Activated CD8-positive, alpha-beta memory T cell treated with anti-CD3 and anti-CD28 coated beads for 24 hours (primary cell): ENCODE measurements at regions not wholly inside any gene's neighbourhood (a gene's known extent, or its start where the extent isn't known, plus 50 kb on each side); places are given as distances from the start of the nearest gene placed in this dataset.

ENCODE experiments used
- DNase-seq: peaks from one replicate; pipeline ENCODE4 v3.0.0-alpha.2; 2020

GRCh38 chrX:38890326-38890725 lies 89.1 kb downstream of the MID1IP1 start:
- DNase-seq = no peak

- DNase-seq = no peak
These were observed 89.7 kb downstream of the MID1IP1 start for GRCh38 chrX:38890963-38891362.

GRCh38 chrX:38891641-38892413 lies 90.6 kb downstream of the MID1IP1 start:
- DNase-seq = no peak

- DNase-seq = no peak
These were observed 92.2 kb downstream of the MID1IP1 start for GRCh38 chrX:38893441-38893840.

- DNase-seq = no peak
These were observed 94.5 kb downstream of the MID1IP1 start for GRCh38 chrX:38895775-38896174.

DNA sequence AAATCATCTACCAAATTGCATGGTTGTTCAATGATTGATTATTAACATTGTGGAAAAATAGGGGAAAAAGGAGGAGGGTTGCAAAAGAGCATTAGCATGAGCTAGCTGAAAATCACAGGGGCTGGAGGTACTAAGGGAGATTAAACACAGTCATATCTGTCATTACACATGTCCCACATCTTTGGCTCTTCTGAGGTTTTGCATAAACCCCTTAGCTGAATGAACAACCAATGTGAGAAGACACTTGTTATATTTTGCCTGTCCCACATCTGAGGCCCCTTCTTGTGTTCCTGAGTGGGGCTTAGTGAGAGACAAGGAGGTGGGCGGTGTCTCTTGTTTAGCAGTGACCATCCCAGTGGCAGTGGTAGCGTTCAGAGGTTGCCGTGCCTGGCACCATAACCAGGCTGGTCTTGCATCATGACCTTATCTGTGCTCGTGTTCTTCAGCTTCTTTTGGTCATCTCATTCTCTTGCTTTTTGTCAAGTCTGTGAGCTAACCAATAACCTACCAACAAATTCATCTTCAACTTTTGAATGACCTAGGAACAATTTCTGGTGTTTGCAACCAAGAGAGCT lies 95.6 kb downstream of the MID1IP1 start:
- no peak for DNase-seq

GRCh38 chrX:38898261-38898660 lies 97.0 kb downstream of the MID1IP1 start:
- DNase-seq = no peak

- DNase-seq = no peak
These were observed 98.4 kb downstream of the MID1IP1 start for GRCh38 chrX:38899650-38900049.

DNA sequence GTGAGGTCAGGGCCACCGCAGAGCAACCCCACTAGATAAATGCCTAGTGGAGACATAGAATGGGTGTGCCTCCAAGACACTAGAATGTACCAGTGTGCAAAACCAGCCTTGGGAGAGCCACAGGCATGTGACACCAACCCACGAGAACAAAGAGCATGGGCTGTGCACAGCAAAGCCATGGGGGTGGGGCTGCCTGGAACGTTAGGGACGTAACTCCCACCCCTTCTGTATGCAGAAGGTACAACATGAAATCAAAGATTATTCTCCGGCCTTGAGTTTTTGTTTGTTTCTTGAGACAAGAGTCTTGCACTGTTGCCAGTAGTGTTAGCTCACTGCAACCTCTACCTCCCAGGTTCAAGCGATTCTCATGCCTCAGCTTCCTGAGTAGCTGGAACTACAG lies 99.5 kb downstream of the MID1IP1 start:
- DNase-seq = no peak

DNA sequence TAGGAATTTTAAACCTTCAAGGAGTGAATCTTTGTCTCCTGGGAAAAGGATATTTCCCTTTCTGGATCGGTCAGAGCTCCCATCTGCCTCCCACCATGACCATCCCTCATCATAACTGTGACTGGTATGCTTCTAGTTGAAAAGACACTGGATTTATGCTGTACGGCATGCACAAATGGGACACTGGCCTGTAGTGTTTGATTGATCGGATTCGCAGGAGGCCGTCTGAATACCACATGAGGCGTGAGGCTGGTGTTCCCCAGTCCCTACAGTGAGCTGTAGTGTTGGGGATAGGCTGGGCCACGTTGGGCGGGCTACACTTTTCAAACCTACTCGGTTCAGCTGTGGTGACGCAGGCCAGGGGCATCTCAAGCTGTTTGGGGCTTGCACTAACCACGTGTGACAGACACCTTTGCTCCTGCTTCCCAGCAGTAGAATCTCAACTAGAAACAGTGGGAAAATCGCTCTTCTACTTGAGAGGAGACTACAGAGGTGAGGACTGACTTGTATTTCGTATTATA lies 101.8 kb downstream of the MID1IP1 start:
- no peak for DNase-seq

GRCh38 chrX:38916801-38917200 lies 115.5 kb downstream of the MID1IP1 start:
- no peak for DNase-seq

- no peak for DNase-seq
These were observed 116.7 kb downstream of the MID1IP1 start for GRCh38 chrX:38917954-38918353.

DNA sequence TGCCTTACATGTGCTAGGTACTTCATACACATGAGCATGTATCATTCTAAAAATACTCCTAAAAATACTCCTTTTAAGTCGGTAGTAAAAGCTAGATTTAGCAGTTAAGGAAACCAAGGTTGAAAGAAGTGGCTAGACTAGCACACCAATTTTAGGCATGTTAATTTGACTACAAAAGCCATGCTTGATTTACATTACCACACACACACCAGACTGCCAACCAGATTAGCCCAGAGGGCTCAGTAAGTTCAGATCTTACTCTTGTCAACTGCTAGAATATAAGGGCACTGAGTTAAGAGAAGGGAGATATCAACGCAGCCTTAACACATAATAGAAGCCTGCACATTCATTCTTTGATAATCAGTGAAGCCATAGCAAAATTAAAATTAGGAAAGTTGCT lies 117.9 kb downstream of the MID1IP1 start:
- no peak for DNase-seq

- no peak for DNase-seq
These were observed 118.7 kb downstream of the MID1IP1 start for GRCh38 chrX:38919853-38920528.

DNA sequence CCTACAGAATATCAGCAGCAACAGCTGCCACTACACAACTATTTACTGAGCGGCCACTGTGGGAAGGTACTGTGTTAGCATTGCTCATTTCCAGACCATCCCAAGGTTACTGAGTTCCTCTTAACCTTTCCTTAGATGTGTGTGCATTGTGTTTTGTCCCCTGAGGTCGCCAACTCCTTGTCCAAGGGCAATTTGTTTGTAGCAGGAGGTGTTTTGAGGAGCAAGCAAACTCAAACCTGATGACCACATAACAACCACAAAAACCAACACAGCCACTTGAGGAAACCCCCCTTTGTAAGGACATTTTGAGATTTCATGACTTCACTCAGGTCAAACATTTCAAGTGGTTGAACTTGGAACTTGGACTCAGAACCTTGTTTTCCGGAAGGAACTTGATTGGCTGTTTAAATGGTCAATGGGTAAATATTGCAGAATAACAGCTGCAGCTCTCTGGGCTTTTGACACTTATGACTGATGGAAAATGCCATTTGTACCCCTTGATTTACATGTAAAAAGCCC lies 122.3 kb downstream of the MID1IP1 start:
- DNase-seq = no peak

- no peak for DNase-seq
These were observed 126.3 kb downstream of the MID1IP1 start for GRCh38 chrX:38927592-38927991.

DNA sequence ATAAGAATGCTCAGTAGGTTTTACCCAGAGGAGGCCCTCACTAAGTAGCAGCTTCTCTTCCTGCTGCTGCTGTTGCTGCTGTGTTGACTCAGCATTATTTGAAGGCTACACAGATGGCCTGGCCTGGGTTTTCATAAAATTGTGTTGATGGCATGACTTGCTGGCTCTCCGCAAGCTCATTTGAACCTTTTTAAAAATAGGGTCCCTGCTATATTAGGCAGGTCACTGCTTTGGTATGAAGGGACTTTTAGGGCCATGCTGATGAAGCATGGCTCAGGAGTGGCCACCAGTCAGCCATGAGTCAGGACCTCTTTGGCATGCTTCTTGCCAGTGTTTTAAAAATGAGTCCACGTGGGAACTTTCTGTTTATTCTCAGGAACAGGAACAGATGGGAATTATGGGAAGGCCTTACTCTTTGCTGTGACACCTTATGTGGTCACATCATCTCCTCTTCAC lies 128.7 kb downstream of the MID1IP1 start:
- no peak for DNase-seq

DNA sequence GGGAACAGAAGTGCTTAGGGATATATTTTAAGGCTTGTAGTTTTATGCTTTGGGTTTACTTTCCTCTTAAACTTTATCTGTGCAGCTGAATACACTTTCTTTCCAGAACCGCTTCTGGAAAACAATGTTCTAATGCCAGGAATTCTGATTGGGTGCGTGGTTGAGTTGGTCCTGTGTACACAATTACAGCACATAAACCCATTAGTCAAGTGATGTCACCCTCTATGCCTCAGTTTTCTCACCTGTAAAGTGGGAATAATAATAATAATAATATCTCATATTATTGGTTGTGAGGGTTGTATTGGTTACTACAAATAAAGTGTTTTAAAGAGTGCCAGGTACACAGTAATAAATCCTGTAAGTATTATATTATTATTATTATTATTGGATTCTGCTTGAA lies 129.2 kb downstream of the MID1IP1 start:
- DNase-seq = no peak

DNA sequence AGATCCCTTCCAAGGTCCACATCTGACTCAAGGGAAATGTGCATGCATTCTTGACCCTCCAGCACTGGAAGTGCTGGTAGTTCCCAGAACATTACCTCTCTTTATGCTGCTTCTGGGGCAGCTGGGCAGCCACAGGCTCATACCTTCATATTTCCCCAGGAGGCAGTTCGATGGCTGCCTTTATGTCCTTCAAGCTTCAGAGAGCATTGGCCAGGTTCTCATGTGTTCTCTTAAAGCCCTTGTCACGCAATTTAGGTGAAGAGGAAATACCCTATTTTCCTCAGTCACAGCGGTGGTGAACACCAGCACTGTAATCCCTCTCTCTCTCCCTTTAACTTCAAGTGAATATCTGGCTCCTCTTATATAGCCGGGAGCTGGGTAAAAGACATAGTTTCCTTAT lies 134.3 kb downstream of the MID1IP1 start:
- DNase-seq = no peak

GRCh38 chrX:38937400-38937799 lies 136.1 kb downstream of the MID1IP1 start:
- DNase-seq = no peak

GRCh38 chrX:38937926-38938325 lies 136.7 kb downstream of the MID1IP1 start:
- no peak for DNase-seq

- DNase-seq = no peak
These were observed 137.8 kb downstream of the MID1IP1 start for GRCh38 chrX:38939067-38939466.

GRCh38 chrX:38940547-38940946 lies 139.3 kb downstream of the MID1IP1 start:
- no peak for DNase-seq

DNA sequence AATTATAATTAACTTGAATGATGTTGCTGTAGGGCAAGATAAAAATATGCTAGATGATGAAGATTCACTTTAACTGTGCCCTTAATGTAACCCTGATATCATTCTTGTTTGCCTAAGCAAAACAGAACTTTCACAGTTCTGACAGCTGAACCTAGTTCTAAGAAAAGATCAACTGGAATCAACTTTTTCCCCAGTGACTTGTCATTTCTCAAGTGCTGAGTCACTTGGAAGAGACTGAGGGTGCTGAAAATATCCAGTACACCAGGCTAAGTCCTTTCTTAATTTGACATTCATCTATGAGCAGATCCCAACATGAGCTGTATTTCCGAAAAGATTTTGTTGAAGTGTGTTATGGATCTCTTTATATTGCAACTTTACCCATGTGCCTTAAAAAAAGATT lies 140.4 kb downstream of the MID1IP1 start:
- DNase-seq = no peak
